GM19397 (cell line): ENCODE measurements at regions not wholly inside any gene's neighbourhood (a gene's known extent, or its start where the extent isn't known, plus 50 kb on each side); places are given as distances from the start of the nearest gene placed in this dataset.
"Not testable (repeated sequence)": the region's sequence is repeated elsewhere in the genome, so short reads cannot be mapped to it uniquely, and the experiment has no call there.

Experiments used
- ATAC-seq: cut with Tn5 transposase; IDR thresholded peaks from one replicate; pipeline ENCODE4 v1.9.1; 2021; ENCODE audit warnings: mild to moderate bottlenecking, moderate library complexity; ENCODE audit not compliant: unreplicated experiment

DNA sequence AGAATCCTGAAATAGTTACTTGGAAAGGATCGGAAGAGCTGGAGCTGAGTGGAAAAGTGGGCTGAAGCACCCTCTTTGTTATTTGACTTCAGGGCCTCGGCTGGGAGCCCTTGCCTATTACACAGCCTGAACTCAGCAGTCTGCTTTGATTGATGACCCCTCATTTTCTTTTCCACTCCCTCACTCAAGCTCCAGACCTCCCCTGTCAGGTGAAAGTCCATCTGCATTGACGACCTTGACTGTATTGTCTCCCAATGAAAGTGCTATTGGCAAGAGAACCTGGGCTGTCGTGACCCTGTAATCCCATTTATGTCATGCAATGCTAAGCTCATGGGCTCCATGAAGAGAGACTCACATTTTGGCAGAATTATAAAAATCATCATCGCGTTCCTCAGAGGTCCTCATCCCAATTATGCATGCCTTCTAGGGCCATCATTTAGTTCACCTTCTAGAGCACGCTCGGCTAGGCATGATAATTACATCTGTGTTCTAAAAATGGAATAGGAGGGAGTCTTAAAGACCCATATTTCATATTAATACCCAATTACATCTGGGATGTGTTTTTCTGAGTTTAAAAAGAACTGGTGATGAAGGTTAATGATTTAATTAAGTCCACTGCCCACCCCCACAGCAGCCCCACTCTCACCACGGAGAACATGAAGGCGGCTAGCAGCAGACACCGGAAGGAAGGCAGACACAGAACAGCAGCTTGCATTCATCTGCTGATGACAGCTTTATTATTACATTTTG lies 472.5 kb downstream of the PID1 start:
- no peak for ATAC-seq

DNA sequence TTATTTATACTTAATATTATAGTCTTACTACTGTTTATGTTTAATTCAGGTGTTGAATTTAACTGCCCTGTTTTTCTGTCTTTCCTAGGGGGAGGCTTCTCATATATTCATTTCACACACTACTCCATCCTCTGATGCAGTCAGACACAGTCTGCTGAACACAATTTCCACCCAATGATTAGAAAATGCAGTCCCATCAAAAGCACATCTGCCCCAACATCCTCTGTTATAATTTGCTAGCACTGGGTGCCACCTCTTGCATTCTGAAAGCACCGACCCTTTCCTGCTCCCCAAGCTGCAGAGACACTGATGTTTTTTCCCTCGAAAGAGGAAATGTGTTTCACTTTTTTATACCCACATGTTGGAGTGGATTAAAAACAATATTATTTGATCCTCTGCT lies 474.7 kb downstream of the PID1 start:
- no peak for ATAC-seq

DNA sequence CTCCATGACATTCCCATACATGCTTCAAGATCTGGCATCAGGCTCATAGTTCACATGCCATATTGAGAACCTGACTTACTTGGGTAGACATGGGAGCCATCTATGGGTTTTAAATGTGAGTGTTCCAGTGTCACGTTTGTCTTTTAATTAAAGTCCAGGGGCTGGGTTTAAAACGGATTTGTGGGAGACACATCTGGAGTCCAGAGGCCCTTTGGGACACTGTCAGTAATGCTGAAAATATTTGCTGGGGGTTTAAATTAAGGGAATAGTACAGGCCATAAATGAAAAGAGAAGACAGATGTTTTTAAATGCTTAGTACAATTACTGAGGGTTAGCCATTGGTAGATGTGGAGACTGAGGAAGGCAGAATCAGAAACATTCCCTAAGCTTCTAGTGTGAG lies 478.0 kb downstream of the PID1 start:
- ATAC-seq = no peak

DNA sequence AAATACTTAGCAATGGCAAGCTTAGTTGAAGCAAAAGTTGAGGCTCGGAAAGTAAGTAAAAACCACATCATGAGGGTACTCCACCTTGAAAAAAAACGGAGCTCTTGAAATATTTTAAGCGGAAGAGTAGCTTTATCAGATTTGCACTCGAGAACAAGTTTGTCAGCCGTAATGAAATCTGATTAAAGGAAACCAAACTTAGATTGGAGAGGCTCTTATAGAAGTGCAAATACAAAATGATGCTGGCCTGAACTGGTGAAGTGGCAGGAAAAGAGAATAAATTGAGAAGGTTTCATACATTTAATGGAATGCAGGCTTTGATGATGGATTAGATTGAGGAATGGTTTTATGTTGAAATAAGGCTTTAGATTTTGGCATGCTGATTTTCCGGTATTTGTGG lies 484.2 kb downstream of the PID1 start:
- no peak for ATAC-seq

DNA sequence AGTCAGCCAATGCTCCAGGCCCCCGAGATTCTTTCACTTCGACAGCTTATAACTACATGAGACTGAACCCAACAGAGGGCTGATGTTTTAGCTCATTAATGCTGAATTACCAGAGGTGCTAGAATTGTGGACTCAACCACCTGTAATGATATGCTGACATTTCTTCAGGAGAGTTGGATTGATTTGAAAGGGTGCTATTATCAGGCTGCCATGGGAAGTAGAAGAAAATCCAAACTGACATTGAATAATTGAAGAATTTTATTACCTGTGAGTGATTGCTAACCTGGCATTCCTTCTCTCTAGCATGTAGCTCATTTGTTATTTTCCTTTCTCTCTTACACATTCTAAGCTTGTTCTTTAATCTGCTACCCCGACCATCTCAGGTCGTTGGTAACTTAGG lies 488.8 kb downstream of the PID1 start:
- no peak for ATAC-seq

DNA sequence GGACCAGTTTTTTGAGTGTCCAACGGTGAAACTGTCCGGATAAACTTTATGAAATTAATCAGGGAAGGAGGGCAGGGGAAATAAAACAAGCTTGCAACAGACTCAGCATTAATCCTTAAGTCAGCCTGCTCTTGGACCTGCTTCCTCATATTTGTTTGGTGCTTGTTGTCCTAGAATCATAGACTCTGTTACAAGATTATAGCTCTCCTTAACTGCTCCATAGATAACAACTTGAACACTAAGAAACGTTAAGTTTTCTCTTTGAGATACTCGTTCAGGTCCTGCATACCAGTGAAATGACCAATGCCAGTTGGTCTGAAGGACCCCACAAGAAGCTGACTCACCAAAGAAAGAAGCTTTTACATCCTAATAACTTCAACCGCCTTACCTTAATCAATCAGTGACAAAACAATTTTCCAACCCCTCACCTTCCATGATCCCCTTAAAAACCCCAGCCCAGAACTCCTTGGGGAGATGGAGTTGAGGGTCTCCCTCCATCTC lies 493.2 kb downstream of the PID1 start:
- ATAC-seq = no peak

DNA sequence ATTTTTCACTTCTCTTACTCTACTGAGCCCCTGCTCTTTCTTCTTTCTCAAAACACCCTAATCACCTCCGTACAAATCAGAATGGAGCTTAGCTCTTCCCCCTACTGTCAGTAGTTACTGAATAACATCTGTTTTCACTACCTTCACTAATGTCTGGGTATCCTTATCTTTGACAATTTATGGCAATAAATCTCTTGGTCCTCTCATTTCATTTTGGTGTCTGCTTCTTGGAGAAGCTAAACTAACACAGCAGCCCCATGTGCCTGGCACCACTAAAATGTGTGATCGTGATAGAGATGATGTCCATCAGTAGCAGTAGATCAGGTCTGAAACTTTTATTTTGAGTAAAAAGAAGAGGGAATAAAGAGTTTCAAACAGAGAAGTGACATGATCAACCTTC lies 496.5 kb downstream of the PID1 start:
- ATAC-seq = no peak

DNA sequence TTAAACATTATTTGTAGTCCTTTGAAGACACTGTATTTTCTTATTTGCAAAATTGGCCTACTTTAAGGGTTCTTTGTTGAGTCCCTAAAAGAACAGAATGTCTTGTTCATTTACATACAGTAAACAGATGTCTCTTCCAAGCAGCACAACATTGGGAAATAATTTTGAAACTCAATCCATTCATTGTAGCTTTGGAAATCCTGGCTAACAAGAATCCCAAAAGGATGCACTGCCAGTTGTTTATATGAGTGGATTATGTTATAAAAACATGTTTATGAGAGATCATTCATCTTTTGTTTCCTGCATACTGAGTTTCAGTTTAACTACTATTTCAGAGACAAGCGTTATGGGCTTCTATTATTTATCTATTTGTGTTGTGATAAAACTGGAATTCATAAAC lies 499.3 kb downstream of the PID1 start:
- no peak for ATAC-seq

DNA sequence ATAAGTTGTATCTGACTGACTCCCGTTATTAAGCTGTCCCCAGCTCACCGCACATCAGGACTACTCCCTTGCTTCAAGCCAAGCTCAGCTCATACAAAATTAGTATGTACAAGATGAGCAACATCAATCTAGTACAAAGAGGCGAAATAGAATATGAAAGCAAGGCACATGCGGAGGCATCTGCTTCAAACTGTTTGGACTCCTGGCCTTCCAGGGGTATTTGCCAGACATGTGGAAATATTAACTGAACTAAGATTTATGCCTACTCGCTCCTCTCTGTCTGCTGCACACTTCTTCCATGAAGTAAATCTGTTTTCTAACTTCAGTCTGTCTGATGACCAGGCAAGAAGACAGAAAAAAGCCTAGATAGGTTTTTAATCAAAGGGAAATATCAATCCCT lies 499.8 kb downstream of the PID1 start:
- ATAC-seq = no peak

DNA sequence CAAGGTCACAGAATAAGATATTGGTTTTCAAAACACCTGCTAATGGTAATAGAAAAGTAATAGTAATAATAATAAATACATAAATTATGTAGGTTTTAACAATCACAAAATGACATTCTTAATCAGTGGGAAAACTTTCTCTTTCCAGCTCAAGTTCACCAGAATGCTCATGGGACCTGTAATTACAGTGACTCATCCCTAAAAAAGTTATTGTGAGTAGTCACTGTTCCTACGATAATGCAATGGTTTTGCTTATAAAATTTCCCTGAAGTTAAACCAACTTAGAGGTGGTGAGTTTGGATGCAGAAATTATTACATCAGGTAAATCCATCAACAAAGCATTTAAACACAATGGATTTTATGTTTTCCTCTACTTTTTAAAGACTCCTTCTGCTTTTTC lies 502.3 kb downstream of the PID1 start:
- no peak for ATAC-seq

DNA sequence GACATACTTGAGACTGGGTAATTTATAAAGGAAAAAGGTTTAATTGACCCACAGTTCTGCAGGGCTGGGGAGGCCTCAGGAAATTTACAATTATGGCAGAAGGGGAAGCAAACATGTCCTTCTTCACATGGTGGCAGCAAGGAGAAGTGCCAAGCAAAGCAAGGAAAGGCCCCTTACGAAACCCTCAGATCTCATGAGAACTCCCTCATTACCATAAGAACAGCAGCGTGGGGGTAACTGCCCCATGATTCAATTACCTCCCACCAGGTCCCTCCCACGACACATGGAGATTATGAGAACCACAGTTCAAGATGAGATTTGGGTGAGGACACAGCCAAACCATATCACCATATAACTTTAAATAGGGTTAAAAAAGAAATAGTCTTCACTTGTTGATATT lies 502.9 kb downstream of the PID1 start:
- not testable (repeated sequence) for ATAC-seq

DNA sequence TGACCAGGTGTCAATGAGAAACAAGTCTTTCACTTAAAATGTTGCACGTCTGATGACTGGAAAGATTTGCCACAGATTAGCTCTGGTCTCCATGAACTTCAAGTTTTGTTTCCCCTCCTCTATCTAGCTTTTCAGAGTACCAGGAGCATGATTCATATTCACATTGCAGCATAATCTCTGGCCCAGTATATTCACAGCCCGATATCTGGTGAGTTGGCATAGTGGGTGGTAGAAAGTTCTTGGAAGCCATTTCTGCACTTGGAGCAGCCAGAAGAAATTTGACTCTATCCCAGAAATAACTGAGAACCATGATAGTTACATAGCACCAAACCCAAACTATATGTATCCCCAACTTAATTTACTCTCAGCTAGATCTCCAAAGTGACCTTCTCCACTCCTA lies 503.9 kb downstream of the PID1 start:
- no peak for ATAC-seq

DNA sequence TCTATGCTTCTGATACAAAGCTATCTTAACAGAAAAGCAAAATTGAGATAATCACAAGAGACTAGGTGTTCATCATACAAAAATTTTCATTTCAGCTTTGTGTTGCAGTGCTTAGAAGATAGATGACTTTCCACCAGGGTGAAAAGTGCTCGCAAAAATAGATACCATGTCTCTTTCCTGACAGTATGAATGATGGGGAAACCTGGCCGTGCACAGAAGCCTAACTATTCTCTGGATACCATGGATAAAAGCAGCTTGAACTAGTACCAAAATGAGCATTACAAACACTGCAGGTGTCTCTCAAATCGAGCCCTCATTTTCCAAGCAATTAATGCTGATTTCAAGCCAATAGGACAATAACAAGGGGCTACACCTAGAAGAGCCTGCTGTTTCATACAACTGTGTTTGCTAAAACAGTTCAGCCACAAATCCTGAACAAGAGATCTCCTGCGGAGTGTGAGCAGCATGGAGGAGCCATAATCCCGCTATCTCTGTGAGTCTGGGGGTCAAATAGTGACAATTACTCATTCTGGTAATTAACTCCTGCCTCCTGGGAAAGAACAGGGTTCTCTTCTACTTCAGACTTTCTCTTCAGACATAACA lies 507.6 kb downstream of the PID1 start:
- no peak for ATAC-seq

DNA sequence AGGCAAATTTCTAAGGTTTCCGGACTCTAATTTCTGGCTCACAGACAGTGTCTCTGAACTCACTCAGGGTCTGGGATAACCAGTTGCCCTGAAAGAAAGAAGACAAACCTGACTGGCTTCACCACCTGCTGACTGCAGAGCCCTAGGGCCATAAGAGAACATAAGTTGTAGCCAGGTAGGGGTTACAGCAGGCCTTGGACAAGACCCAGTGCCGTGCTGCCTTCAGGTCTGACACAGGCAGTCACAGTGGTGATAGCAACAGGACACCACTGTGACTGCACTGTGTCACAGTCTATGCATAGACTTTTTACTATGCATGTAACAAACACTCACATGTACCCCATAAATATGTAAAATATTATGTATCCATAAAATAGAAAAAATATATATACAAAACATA lies 508.5 kb downstream of the PID1 start:
- no peak for ATAC-seq

DNA sequence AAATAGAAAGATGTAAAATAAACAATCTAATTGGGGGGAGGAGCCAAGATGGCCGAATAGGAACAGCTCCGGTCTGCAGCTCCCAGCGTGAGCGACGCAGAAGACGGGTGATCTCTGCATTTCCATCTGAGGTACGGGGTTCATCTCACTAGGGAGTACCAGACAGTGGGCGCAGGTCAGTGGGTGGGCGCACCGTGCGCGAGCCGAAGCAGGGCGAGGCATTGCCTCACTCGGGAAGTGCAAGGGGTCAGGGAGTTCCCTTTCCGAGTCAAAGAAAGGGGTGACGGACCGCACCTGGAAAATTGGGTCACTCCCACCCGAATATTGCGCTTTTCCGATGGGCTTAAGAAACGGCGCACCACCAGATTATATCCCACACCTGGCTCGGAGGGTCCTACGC lies 515.4 kb downstream of the PID1 start:
- ATAC-seq = not testable (repeated sequence)

DNA sequence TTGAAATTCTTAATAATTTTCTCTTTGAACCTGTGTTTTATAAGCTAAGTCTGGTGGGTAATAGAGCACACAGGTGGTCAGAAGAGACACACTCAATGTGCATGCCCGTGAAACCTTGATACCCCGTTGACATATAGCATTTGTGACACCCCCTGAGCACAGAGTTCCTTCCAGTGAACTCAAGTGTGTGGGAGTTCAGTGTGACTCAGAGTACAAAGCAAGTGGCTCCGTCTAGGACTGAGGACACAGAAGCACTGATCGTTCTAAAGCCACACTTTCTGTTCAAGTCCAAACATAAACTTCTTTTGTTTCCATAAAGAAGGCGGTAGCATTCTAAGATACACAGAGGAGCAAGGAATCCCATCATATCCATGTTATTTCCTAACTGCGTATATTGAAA lies 523.6 kb downstream of the PID1 start:
- no peak for ATAC-seq

DNA sequence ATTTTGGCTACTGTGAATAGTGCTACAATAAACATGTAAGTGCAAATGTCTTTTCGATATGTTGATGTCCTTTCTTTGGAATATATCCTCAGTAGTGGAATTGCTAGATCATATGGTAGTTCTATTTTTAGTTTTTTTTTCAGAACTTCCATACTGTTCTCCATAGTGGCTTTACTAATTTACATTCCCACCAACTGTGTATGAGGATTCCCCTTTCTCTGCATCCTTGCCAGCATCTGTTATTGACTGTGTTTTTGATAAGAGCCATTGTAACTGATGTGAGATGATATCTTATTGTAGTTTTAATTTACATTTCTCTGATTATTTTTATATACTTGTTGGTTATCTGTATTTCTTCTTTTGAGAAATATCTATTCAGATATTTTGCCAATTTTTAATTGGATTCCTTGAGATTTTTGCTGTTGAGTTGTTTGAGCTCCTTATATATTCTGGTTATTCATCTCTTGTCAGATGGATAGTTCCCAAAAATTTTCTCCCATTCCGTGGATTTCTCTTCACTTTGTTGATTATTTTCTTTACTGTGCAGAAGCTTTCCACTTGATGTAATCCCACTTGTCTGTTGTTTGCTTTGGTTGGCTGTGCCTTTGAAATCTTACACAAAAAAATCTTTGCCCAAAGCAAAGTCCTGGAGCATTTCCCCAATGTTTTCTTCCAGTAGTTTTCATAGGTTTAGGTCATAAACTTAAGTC lies 532.3 kb downstream of the PID1 start:
- no peak for ATAC-seq

DNA sequence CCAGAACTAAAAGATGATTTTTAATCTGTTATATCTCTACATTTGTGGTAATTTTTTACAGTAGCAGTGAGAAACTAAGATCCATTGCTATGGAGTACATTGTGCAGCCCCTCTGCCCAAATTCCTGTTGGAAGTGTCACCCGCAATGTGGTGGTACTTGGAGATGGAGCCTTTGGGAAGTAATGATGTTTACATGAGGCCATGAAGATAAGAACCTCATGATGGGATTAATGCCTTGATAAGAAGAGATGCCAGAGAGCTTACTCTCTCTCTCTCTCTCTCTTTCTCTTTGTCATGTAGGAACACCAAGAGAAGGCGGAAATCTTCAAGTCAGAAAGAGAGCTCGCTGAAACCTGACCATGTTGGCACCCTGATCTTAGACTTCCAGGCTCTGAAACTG lies 535.4 kb downstream of the PID1 start:
- no peak for ATAC-seq

DNA sequence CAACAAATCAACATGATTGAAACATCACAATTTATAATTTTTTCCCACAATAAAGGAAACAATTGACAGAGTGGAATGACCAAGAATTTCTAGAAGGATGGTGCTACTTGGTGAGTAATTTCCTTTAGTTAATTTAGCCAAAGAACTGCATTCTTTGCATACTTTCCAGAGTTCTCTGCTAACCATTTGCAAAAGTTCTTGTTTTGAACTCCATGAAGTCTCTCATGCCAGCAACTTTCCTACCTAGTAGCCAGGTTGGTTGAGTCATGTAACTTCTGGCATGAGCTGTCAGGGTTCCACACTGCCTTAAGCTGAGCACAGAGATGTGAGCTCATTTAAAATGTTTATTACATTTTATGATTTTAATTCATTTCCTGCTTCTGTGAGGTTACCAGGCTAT lies 539.6 kb downstream of the PID1 start:
- no peak for ATAC-seq

DNA sequence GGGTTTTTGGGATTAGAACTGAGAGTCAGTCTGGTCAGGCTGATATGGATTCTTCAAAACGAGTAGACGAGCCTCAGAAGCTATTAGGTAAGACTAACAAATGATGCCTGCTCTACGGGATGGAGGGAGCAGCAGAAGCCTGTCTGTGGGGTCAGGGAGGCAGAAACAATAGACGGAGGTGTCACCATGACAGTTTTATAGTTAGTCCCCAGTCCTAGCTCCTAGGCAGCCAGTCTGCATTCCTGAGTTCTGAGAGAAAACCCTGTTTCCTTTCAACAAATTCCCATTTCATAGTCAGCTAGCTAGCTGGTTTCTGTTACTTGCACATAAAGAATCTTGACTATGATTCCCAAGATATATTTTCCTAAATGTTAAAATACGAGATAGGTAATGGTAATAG lies 542.1 kb downstream of the PID1 start:
- ATAC-seq = no peak

DNA sequence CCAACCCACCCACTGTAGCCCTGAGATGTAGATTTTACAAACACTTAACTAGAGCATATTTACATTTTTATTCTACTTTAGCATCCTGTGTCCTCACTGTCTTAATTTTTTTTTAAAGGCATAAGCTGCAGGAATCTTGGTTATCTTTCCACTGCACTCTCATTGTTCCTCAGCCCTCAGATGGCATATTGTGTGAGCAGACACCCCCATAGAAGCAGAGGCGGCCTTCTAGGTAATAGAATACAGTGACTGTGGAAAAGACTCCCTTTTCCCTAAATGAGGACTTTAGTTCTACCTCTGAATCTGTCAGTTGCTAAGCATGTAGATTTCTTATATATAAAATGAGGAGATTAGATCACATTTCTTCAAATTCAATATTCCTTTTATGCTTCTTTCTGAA lies 543.5 kb upstream of the SPHKAP start:
- ATAC-seq = no peak

DNA sequence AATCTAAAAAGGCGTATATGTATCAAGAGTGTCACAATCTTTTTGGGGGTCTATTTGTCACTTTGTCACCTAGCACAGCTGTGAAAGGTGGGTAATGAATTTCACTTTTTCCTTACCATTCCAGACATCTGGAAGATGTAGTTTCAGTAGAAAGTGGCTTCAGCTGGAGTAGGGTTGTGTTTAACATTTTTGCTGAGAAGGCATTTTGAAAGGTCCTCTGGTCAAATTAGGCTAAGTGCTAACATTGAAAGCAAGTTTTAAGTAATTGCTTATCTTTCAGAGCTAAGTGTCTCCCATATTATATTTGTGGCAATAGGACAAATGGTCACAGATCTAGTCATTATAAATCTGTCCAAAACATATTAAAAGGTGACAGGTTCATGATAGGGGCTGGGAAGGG lies 542.1 kb upstream of the SPHKAP start:
- no peak for ATAC-seq
